GM19238 (cell line): ENCODE measurements at regions not wholly inside any gene's neighbourhood (a gene's known extent, or its start where the extent isn't known, plus 50 kb on each side); places are given as distances from the start of the nearest gene placed in this dataset.
"Not testable (repeated sequence)": the region's sequence is repeated elsewhere in the genome, so short reads cannot be mapped to it uniquely, and the experiment has no call there.

ENCODE experiments used
- DNase-seq: peaks from one replicate; pipeline ENCODE4 v3.0.0; 2011; ENCODE audit warnings: low spot score; ENCODE audit not compliant: insufficient read length

GRCh38 chrX:45824471-45824870 is 623.8 kb upstream of the DIPK2B start:
- no peak for DNase-seq

GRCh38 chrX:45823536-45823935 is 622.9 kb upstream of the DIPK2B start:
- no peak for DNase-seq

GRCh38 chrX:45822124-45822523 is 621.4 kb upstream of the DIPK2B start:
- DNase-seq: no peak

GRCh38 chrX:45818913-45819312 is 618.2 kb upstream of the DIPK2B start:
- DNase-seq: no peak

GRCh38 chrX:45815441-45815840 is 614.8 kb upstream of the DIPK2B start:
- DNase-seq: no peak

- no peak for DNase-seq
Measured at GRCh38 chrX:45811326-45811725, 610.6 kb upstream of the DIPK2B start.

GRCh38 chrX:45807572-45808425 is 607.1 kb upstream of the DIPK2B start:
- DNase-seq: no peak

GRCh38 chrX:45806410-45807121 is 605.9 kb upstream of the DIPK2B start:
- no peak for DNase-seq

- DNase-seq: no peak
Measured at GRCh38 chrX:45804276-45804675, 603.6 kb upstream of the DIPK2B start.

GRCh38 chrX:45803383-45803921 is 602.8 kb upstream of the DIPK2B start:
- no peak for DNase-seq

GRCh38 chrX:45801554-45801953 is 600.9 kb upstream of the DIPK2B start:
- no peak for DNase-seq

- not testable (repeated sequence) for DNase-seq
Measured at GRCh38 chrX:45800746-45801453, 600.2 kb upstream of the DIPK2B start.

GRCh38 chrX:45799576-45799975 is 598.9 kb upstream of the DIPK2B start:
- DNase-seq: no peak

- no peak for DNase-seq
Measured at GRCh38 chrX:45795546-45795945, 594.9 kb upstream of the DIPK2B start.

- DNase-seq: no peak
Measured at GRCh38 chrX:45794995-45795337, 594.3 kb upstream of the DIPK2B start.

GRCh38 chrX:45794323-45794994 is 593.8 kb upstream of the DIPK2B start:
- no peak for DNase-seq

GRCh38 chrX:45788941-45789348 is 588.3 kb upstream of the DIPK2B start:
- no peak for DNase-seq

- DNase-seq: no peak
Measured at GRCh38 chrX:45788315-45788714, 587.6 kb upstream of the DIPK2B start.

GRCh38 chrX:45784590-45784989 is 583.9 kb upstream of the DIPK2B start:
- DNase-seq: no peak

GRCh38 chrX:45783002-45783401 is 582.3 kb upstream of the DIPK2B start:
- no peak for DNase-seq

GRCh38 chrX:45781901-45782553 is 581.4 kb upstream of the DIPK2B start:
- DNase-seq: no peak
